AG09309 (cell line): ENCODE measurements at regions not wholly inside any gene's neighbourhood (a gene's known extent, or its start where the extent isn't known, plus 50 kb on each side); places are given as distances from the start of the nearest gene placed in this dataset.

Source experiments
- DNase-seq: peaks from one replicate; pipeline ENCODE4 v3.0.0-alpha.2; 2010; ENCODE audit warnings: low read depth
- H3K4me3 ChIP-seq: 2 replicates; pipeline ENCODE4 v1.5.1; 2011; ENCODE audit warnings: mild to moderate bottlenecking, low read depth, low read length, moderate library complexity; ENCODE audit not compliant: control insufficient read depth
- CTCF ChIP-seq: IDR thresholded peaks from 2 replicates; pipeline ENCODE4 v1.5.1; 2011; ENCODE audit warnings: mild to moderate bottlenecking, low read depth, low read length, inconsistent platforms; ENCODE audit not compliant: insufficient read depth, control insufficient read depth; ENCODE audit errors: missing control alignments

DNA sequence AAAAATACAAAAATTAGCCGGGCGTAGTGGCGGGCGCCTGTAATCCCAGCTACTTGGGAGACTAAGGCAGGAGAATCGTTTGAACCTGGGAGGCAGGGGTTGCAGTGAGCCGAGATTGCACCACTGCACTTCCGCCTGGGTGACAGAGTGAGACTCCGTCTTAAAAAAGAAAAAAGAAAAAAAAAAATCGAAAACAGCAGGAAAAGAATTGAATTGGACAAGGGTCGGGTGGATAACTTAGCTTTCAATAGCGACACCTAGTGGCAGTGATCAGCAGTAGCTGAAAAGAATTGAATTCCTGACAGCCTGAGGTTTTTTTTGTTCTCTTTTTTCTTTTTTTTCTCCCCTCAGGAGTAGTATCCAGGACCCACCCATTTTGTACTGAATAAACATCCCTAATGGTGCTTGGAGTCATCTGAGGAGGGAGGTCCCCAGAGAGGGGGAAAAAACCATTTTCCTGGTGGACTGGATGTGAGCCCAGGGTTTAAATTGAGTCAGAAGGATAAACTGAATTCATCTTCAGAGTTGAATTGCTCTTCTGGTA, 55.1 kb downstream of the CYCS start:
- peak; percentile 54 for DNase-seq
- peak; percentile 74 for TF ChIP-seq CTCF
- H3K4me3 ChIP-seq, result no peak overlapping the region

GRCh38 chr7:25068502-25069213, 56.4 kb downstream of the CYCS start:
- TF ChIP-seq CTCF, result no peak
- DNase-seq, result no peak
- H3K4me3 ChIP-seq, result no peak overlapping the region

- DNase-seq, result no peak
- no peak overlapping the region for H3K4me3 ChIP-seq
- TF ChIP-seq CTCF, result no peak
These were observed 57.1 kb downstream of the CYCS start for GRCh38 chr7:25067726-25068501.

DNA sequence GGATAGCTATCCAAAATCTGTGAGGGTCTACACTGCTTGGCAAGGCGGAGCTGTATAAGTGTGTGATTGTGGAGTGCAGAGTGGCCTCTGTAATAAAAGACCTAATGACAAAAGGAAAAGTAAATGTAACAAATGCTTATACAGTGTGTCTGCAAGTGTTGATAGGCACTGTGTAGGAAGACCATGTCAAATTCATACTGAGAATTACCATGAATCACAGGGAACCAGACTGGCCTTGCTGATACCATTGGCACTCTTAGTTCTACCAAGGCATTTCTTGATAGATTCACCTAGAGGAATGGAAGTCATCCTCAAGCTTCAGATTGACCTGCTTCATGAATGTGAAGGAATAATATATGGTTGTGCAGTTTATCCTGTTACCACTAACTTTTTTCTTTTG, 58.8 kb downstream of the CYCS start:
- H3K4me3 ChIP-seq, result no peak overlapping the region
- TF ChIP-seq CTCF, result no peak

GRCh38 chr7:25062380-25062779, 62.7 kb downstream of the CYCS start:
- no peak for DNase-seq
- no peak for TF ChIP-seq CTCF
- H3K4me3 ChIP-seq, result no peak overlapping the region

More for the DNA sequence above, 58.8 kb downstream of the CYCS start:
- no peak for DNase-seq

- no peak for TF ChIP-seq CTCF
- no peak for DNase-seq
- no peak overlapping the region for H3K4me3 ChIP-seq
These were observed 64.5 kb downstream of the CYCS start for GRCh38 chr7:25060487-25061055.
